GM12878 (cell line): ENCODE measurements at regions not wholly inside any gene's neighbourhood (a gene's known extent, or its start where the extent isn't known, plus 50 kb on each side); places are given as distances from the start of the nearest gene placed in this dataset.

Experiments used
- ATAC-seq: fragments of 200-7000 bp; cut with Tn5 transposase; 3 replicates; pipeline ENCODE4 v1.9.1; 2020; ENCODE audit warnings: mild to moderate bottlenecking, moderate library complexity
- BruUV-seq: library from RNA; stranded (reverse); fragments of 400-500 nt; replicated peaks from 2 replicates; lab custom pipeline; 2021; lab: Mats Ljungman, UMichigan
- CTCF ChIA-PET: fragments of 300-600 bp; sonication (Branson Sonifier 250); formaldehyde crosslinking; extraction: SDS; loops from one replicate; lab custom pipeline; 2021; ENCODE audit warnings: inconsistent platforms; lab: Yijun Ruan, JAX
- POLR2A ChIA-PET: fragments of 350-600 bp; formaldehyde crosslinking; extraction: SDS; loops from one replicate; lab custom pipeline; 2021; ENCODE audit warnings: inconsistent platforms; lab: Charles Lee
- RAD21 ChIA-PET: fragments of 300-600 bp; sonication (Branson Sonifier 250); formaldehyde crosslinking; loops from one replicate; lab custom pipeline; 2023; ENCODE audit warnings: antibody characterized with exemption; ENCODE audit not compliant: unreplicated experiment; lab: Charles Lee
- SMC1A ChIA-PET: fragments of 300-600 bp; sonication (Branson Sonifier 250); formaldehyde crosslinking; loops from one replicate; lab custom pipeline; 2023; ENCODE audit not compliant: unreplicated experiment, uncharacterized antibody; lab: Charles Lee
- DNase-seq: peaks from one replicate; pipeline ENCODE4 v3.0.0-alpha.2; 2011; ENCODE audit warnings: low read depth, low spot score
- FAIRE-seq: peaks from 3 replicates; lab custom pipeline; 2011; peaks lifted over from hg19 to GRCh38; lab: Jason Lieb, UNC
- H2AFZ ChIP-seq: 2 replicates; pipeline ENCODE4 v1.6.0; 2011; ENCODE audit warnings: low read depth, low read length, control low read depth; ENCODE audit not compliant: control insufficient read depth
- H3K27ac ChIP-seq: 2 replicates; pipeline ENCODE4 v1.5.1; 2011; ENCODE audit warnings: control low read depth; ENCODE audit not compliant: control insufficient read depth, insufficient read depth
- H3K27me3 ChIP-seq, 2 experiments: replicated peaks in 1 of 2; 2 replicates each; pipeline versions ENCODE4 v1.6.0 to v1.6.1; 2011; ENCODE audit warnings: low read length in 1 of 2; ENCODE audit not compliant: control insufficient read depth in 2 of 2, insufficient read depth in 2 of 2
- H3K36me3 ChIP-seq, 2 experiments: 2 replicates each; pipeline ENCODE4 v1.5.1; 2011; ENCODE audit warnings: low read length in 1 of 2; ENCODE audit not compliant: control insufficient read depth in 2 of 2, insufficient read depth in 2 of 2
- H3K4me1 ChIP-seq: 2 replicates; pipeline ENCODE4 v1.6.1; 2011; ENCODE audit warnings: mild to moderate bottlenecking, low read length, moderate library complexity, mixed read lengths; ENCODE audit not compliant: control insufficient read depth, insufficient read depth
- H3K4me2 ChIP-seq: 2 replicates; pipeline ENCODE4 v1.6.0; 2011; ENCODE audit warnings: control low read depth; ENCODE audit not compliant: control insufficient read depth, insufficient read depth
- H3K4me3 ChIP-seq: fragments of 200-600 bp; sonication (generic); 2 replicates; pipeline ENCODE4 v1.5.1; 2016
- H3K79me2 ChIP-seq: 2 replicates; pipeline ENCODE4 v1.6.0; 2011; ENCODE audit warnings: low read length; ENCODE audit not compliant: control insufficient read depth, insufficient read depth
- H3K9ac ChIP-seq: 2 replicates; pipeline ENCODE4 v1.8.0; 2011; ENCODE audit warnings: low read length, control low read depth, mixed read lengths; ENCODE audit not compliant: control insufficient read depth, insufficient read depth
- H3K9me3 ChIP-seq: replicated peaks from 3 replicates; pipeline ENCODE4 v1.5.1; 2011; ENCODE audit warnings: mild to moderate bottlenecking, low read length; ENCODE audit not compliant: control insufficient read depth, insufficient read depth
- H4K20me1 ChIP-seq: 2 replicates; pipeline ENCODE4 v1.6.0; 2011; ENCODE audit not compliant: control insufficient read depth, insufficient read depth
- ATF7 ChIP-seq: fragments of 450-650 bp; IDR thresholded peaks from 2 replicates; pipeline ENCODE4 v1.6.1; 2016; ENCODE audit warnings: low read depth, mild to moderate bottlenecking
- CHD4 ChIP-seq: fragments of 200-600 bp; sonication (generic); IDR thresholded peaks from 2 replicates; pipeline ENCODE4 v1.6.1; 2016; ENCODE audit warnings: mild to moderate bottlenecking
- DPF2 ChIP-seq: fragments of 450-650 bp; IDR thresholded peaks from 2 replicates; pipeline ENCODE4 v1.6.1; 2017; ENCODE audit warnings: mild to moderate bottlenecking
- MEF2A ChIP-seq: IDR thresholded peaks from 2 replicates; pipeline ENCODE4 v1.6.1; 2011; ENCODE audit warnings: low read depth, mild to moderate bottlenecking, low read length, moderate library complexity; ENCODE audit not compliant: insufficient read depth
- NFIC ChIP-seq: IDR thresholded peaks from 2 replicates; pipeline ENCODE4 v1.6.1; 2012; ENCODE audit warnings: low read depth, mild to moderate bottlenecking, inconsistent platforms, low read length, moderate library complexity
- PAX5 ChIP-seq: IDR thresholded peaks from 2 replicates; pipeline ENCODE4 v1.6.1; 2011; ENCODE audit warnings: low read depth, low read length, borderline replicate concordance
- TBL1XR1 ChIP-seq: IDR thresholded peaks from 2 replicates; pipeline ENCODE4 v1.6.1; 2012; ENCODE audit warnings: low read depth, low read length, improper control_type of control experiment
- ZNF207 ChIP-seq: fragments of 450-650 bp; IDR thresholded peaks from 2 replicates; pipeline ENCODE4 v1.6.1; 2014; ENCODE audit warnings: antibody characterized with exemption, mild to moderate bottlenecking, borderline replicate concordance
- ZZZ3 ChIP-seq: IDR thresholded peaks from 2 replicates; pipeline ENCODE4 v1.6.1; 2011; ENCODE audit warnings: low read depth; ENCODE audit not compliant: control insufficient read depth, insufficient read length
- WGBS: methylation state at CpG from one replicate; pipeline ENCODE4 v1.1.6; 2016; ENCODE audit warnings: low lambda C conversion rate; ENCODE audit not compliant: insufficient replicate concordance, insufficient coverage; ENCODE audit errors: missing lambda C conversion rate; 5-methylcytosine and 5-hydroxymethylcytosine counted together
- in situ Hi-C: fragments of 300-500 bp; cut with MboI; formaldehyde crosslinking; loops from 9 replicates; pipeline ENCODE4 v1.14.3; 2018; ENCODE audit warnings: mixed read lengths
- intact Hi-C: fragments of 100-400 bp; cut with micrococcal nuclease; formaldehyde crosslinking; loops from one replicate; pipeline ENCODE4 v1.14.2; 2022; ENCODE audit not compliant: unreplicated experiment
- TF ChIP-seq, protein P1 (sequence below): IDR thresholded peaks from 2 replicates; pipeline ENCODE4 v1.6.1; 2011; ENCODE audit warnings: low read depth, mild to moderate bottlenecking, low read length, moderate library complexity, borderline replicate concordance; ENCODE audit errors: extremely low read depth

GRCh38 chr7:156514851-156515250 is 125.7 kb upstream of the RNF32 start:
- ChIA-PET CTCF (interaction anchor here (1.3 kb wide), 1 partner anchor 98 kb away, joined by 3 read pairs; no protein-coding TSS in a partner anchor), POLR2A (no interaction called here), SMC1A (interaction anchor here (1.1 kb wide), 1 partner anchor 301 kb away, joined by 3 read pairs; no protein-coding TSS in a partner anchor), RAD21 (interaction anchor here (1.9 kb wide), 1 partner anchor 13 kb away, joined by 5 read pairs; no protein-coding TSS in a partner anchor)
- in situ Hi-C loops (no loop called here), intact Hi-C loops (no loop called here)
- Histone ChIP-seq H3K4me1 (no peaks in the 10 kb centered on the region), H3K4me2 (no peak overlapping the region), H4K20me1 (no peaks in the 10 kb centered on the region), H2AFZ (no peak overlapping the region), H3K79me2 (no peaks in the 10 kb centered on the region), H3K9ac (no peak overlapping the region), H3K36me3 (no peaks in the 10 kb centered on the region), H3K27me3 (no peaks in the 10 kb centered on the region), H3K9me3 (no peaks in the 10 kb centered on the region; the same call in 1 of the 3 replicates), H3K4me3 (no peak overlapping the region), H3K27ac (no peak overlapping the region)
- TF ChIP-seq ATF7, result no peak
- TF ChIP-seq ZNF207, result no peak
- no peak for TF ChIP-seq NFIC
- no peak for TF ChIP-seq CHD4
- TF ChIP-seq ZZZ3, result no peak
- TF ChIP-seq, protein P1, sequence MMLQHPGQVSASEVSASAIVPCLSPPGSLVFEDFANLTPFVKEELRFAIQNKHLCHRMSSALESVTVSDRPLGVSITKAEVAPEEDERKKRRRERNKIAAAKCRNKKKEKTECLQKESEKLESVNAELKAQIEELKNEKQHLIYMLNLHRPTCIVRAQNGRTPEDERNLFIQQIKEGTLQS, result no peak
- TF ChIP-seq PAX5, result no peak
- no peak for TF ChIP-seq DPF2
- TF ChIP-seq MEF2A, result no peak
- no peak for TF ChIP-seq TBL1XR1
- 13% methylated on average over 7 of the region's 7 CpGs for WGBS
- no TSS peak for BruUV-seq
- DNase-seq (no peak), ATAC-seq (no peak), FAIRE-seq (no peak)
